Left kidney (tissue), 1 donor: ENCODE measurements at regions not wholly inside any gene's neighbourhood (a gene's known extent, or its start where the extent isn't known, plus 50 kb on each side); places are given as distances from the start of the nearest gene placed in this dataset.

Experiments
- DNase-seq: peaks from one replicate; pipeline ENCODE4 v3.0.0-alpha.2; 2013

GRCh38 chr7:114857605-114858004 is 64.3 kb upstream of the MDFIC start:
- DNase-seq, result no peak

GRCh38 chr7:114859477-114859876 is 62.4 kb upstream of the MDFIC start:
- no peak for DNase-seq

- DNase-seq, result no peak
Observed at GRCh38 chr7:114860206-114860605, 61.7 kb upstream of the MDFIC start.

- no peak for DNase-seq
Observed at GRCh38 chr7:114862406-114862805, 59.5 kb upstream of the MDFIC start.

- DNase-seq, result no peak
Observed at GRCh38 chr7:114864278-114864677, 57.6 kb upstream of the MDFIC start.

- DNase-seq, result peak; percentile 15
Observed at GRCh38 chr7:114865564-114865963, 56.3 kb upstream of the MDFIC start.
